K562 (cell line): ENCODE measurements at regions not wholly inside any gene's neighbourhood (a gene's known extent, or its start where the extent isn't known, plus 50 kb on each side); places are given as distances from the start of the nearest gene placed in this dataset.

Source experiments
- CBX1 ChIP-seq: sonication (generic); IDR thresholded peaks from 2 replicates; pipeline ENCODE4 v1.6.1; 2016; ENCODE audit warnings: antibody characterized with exemption, low read depth, mild to moderate bottlenecking
- GATAD2B ChIP-seq: fragments of 450-650 bp; IDR thresholded peaks from 2 replicates; pipeline ENCODE4 v1.6.1; 2017; ENCODE audit warnings: mild to moderate bottlenecking, borderline replicate concordance
- HSF4 ChIP-seq: fragments of 250-450 bp; sonication (Bioruptor Pico); IDR thresholded peaks from 2 replicates; pipeline ENCODE4 v2.1.2; 2022; ENCODE audit warnings: mild to moderate bottlenecking, moderate library complexity, borderline replicate concordance
- NFRKB ChIP-seq: fragments of 450-650 bp; IDR thresholded peaks from 2 replicates; pipeline ENCODE4 v1.6.1; 2016; ENCODE audit warnings: low read depth
- PHTF2 ChIP-seq: fragments of 250-450 bp; sonication (Bioruptor Pico); IDR thresholded peaks from 2 replicates; pipeline ENCODE4 v1.5.0; 2021; ENCODE audit warnings: mild to moderate bottlenecking
- SIN3B ChIP-seq: fragments of 450-650 bp; IDR thresholded peaks from 2 replicates; pipeline ENCODE4 v1.6.1; 2017; ENCODE audit warnings: low read depth, mild to moderate bottlenecking, moderate library complexity
- SUPT5H ChIP-seq: fragments of 450-650 bp; IDR thresholded peaks from 2 replicates; pipeline ENCODE4 v1.6.1; 2016
- TCF3 ChIP-seq: sonication (generic); formaldehyde crosslinking; IDR thresholded peaks from 2 replicates; pipeline ENCODE4 v1.4.0; 2020; ENCODE audit warnings: mild to moderate bottlenecking, missing genetic modification reagents
- TCF7 ChIP-seq: sonication (generic); IDR thresholded peaks from 2 replicates; pipeline ENCODE4 v1.6.1; 2016; ENCODE audit warnings: antibody characterized with exemption, borderline replicate concordance
- ZBTB1 ChIP-seq: sonication (generic); formaldehyde crosslinking; IDR thresholded peaks from 2 replicates; pipeline ENCODE4 v1.8.1; 2023; ENCODE audit warnings: missing genetic modification reagents, low read depth, mild to moderate bottlenecking, borderline replicate concordance
- ZC3H11A ChIP-seq: IDR thresholded peaks from 2 replicates; pipeline ENCODE4 v1.6.1; 2012; ENCODE audit warnings: low read depth, low read length, improper control_type of control experiment
- ZNF239 ChIP-seq: fragments of 250-450 bp; sonication (Bioruptor Pico); IDR thresholded peaks from 2 replicates; pipeline ENCODE4 v1.4.0; 2020; ENCODE audit warnings: mild to moderate bottlenecking
- TF ChIP-seq, protein P1 (sequence below): fragments of 250-450 bp; sonication (Bioruptor Pico); IDR thresholded peaks from 2 replicates; pipeline ENCODE4 v1.4.0; 2020; ENCODE audit warnings: mild to moderate bottlenecking, moderate library complexity, borderline replicate concordance
- TF ChIP-seq, protein P2 (sequence below): sonication (generic); formaldehyde crosslinking; IDR thresholded peaks from 2 replicates; pipeline ENCODE4 v1.8.1; 2023; ENCODE audit warnings: mild to moderate bottlenecking, missing genetic modification reagents
- TF ChIP-seq, protein P3 (sequence below): fragments of 250-450 bp; sonication (Bioruptor Pico); IDR thresholded peaks from 2 replicates; pipeline ENCODE4 v1.4.0; 2020; ENCODE audit warnings: mild to moderate bottlenecking, moderate library complexity
- TF ChIP-seq, protein P4 (sequence below): sonication (generic); formaldehyde crosslinking; IDR thresholded peaks from 2 replicates; pipeline ENCODE4 v1.5.0; 2020; ENCODE audit warnings: missing genetic modification reagents

DNA sequence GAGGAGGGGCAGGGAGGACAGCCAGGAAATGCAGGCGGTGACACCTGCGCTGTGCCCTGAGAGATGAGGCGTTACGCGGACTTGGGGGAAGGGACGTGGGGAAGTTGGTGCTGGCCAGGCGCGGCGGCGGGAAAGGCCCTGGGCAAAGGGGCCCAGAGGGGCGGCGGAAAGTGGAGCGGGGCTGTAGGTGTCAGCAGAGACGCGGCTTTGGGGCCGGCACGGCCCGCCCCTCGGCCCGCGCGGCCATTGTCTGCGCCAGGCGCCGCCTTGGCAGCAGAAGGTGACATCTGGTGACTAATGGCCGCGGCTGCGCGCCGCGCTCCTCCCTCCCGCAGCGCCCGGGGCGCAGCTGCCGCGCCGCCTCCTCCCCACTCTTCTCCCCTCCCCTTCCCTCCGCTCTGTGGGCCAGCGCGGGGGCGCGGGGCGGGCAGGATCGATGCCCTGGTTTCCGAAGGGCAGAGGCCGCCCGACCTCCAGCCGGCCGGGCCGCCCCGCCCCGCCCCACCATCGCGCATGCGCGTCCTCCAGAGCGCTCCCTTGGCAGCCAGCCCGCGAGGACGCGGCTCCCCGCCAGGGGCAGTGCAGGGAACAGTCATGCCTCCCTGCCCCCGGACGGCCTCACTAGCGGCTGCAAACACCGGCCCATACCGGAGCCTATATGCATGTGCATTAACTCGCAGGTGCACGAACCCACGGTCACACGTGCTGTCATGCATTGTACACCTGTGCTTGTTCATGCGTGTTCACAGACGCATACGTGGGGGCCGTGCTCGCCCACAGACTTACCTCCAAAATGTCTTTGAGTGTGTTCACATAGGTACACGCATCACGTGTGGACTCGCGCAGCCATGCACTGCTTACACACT lies 269.6 kb downstream of the RPS24 start (continued):
- TF ChIP-seq TCF7 (0 out of 2 replicates have a peak, but pooled peaks have one; percentile 17), PHTF2 (no peak), SUPT5H (0 out of 2 replicates have a peak, but pooled peaks have one; percentile 54), ZBTB1 (CRISPR knock-in tag) (no peak), SIN3B (no peak; the same call in 1 of the 2 replicates), ZC3H11A (no peak), ZNF239 (CRISPR knock-in tag) (no peak), TCF3 (0 out of 2 replicates have a peak, but pooled peaks have one; percentile 24), HSF4 (CRISPR knock-in tag) (no peak), GATAD2B (peak; percentile 36; the same call in 1 of the 2 replicates), NFRKB (peak; percentile 70; the same call in 1 of the 2 replicates), CBX1 (no peak)
- TF ChIP-seq, protein P1, sequence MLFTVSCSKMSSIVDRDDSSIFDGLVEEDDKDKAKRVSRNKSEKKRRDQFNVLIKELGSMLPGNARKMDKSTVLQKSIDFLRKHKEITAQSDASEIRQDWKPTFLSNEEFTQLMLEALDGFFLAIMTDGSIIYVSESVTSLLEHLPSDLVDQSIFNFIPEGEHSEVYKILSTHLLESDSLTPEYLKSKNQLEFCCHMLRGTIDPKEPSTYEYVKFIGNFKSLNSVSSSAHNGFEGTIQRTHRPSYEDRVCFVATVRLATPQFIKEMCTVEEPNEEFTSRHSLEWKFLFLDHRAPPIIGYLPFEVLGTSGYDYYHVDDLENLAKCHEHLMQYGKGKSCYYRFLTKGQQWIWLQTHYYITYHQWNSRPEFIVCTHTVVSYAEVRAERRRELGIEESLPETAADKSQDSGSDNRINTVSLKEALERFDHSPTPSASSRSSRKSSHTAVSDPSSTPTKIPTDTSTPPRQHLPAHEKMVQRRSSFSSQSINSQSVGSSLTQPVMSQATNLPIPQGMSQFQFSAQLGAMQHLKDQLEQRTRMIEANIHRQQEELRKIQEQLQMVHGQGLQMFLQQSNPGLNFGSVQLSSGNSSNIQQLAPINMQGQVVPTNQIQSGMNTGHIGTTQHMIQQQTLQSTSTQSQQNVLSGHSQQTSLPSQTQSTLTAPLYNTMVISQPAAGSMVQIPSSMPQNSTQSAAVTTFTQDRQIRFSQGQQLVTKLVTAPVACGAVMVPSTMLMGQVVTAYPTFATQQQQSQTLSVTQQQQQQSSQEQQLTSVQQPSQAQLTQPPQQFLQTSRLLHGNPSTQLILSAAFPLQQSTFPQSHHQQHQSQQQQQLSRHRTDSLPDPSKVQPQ (CRISPR knock-in tag), result no peak
- TF ChIP-seq, protein P2, sequence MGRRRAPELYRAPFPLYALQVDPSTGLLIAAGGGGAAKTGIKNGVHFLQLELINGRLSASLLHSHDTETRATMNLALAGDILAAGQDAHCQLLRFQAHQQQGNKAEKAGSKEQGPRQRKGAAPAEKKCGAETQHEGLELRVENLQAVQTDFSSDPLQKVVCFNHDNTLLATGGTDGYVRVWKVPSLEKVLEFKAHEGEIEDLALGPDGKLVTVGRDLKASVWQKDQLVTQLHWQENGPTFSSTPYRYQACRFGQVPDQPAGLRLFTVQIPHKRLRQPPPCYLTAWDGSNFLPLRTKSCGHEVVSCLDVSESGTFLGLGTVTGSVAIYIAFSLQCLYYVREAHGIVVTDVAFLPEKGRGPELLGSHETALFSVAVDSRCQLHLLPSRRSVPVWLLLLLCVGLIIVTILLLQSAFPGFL (CRISPR knock-in tag), result no peak
- TF ChIP-seq, protein P3, sequence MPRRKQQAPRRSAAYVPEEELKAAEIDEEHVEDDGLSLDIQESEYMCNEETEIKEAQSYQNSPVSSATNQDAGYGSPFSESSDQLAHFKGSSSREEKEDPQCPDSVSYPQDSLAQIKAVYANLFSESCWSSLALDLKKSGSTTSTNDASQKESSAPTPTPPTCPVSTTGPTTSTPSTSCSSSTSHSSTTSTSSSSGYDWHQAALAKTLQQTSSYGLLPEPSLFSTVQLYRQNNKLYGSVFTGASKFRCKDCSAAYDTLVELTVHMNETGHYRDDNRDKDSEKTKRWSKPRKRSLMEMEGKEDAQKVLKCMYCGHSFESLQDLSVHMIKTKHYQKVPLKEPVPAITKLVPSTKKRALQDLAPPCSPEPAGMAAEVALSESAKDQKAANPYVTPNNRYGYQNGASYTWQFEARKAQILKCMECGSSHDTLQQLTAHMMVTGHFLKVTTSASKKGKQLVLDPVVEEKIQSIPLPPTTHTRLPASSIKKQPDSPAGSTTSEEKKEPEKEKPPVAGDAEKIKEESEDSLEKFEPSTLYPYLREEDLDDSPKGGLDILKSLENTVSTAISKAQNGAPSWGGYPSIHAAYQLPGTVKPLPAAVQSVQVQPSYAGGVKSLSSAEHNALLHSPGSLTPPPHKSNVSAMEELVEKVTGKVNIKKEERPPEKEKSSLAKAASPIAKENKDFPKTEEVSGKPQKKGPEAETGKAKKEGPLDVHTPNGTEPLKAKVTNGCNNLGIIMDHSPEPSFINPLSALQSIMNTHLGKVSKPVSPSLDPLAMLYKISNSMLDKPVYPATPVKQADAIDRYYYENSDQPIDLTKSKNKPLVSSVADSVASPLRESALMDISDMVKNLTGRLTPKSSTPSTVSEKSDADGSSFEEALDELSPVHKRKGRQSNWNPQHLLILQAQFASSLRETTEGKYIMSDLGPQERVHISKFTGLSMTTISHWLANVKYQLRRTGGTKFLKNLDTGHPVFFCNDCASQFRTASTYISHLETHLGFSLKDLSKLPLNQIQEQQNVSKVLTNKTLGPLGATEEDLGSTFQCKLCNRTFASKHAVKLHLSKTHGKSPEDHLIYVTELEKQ (CRISPR knock-in tag), result no peak
- TF ChIP-seq, protein P4, sequence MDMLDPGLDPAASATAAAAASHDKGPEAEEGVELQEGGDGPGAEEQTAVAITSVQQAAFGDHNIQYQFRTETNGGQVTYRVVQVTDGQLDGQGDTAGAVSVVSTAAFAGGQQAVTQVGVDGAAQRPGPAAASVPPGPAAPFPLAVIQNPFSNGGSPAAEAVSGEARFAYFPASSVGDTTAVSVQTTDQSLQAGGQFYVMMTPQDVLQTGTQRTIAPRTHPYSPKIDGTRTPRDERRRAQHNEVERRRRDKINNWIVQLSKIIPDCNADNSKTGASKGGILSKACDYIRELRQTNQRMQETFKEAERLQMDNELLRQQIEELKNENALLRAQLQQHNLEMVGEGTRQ (CRISPR knock-in tag), result no peak; the same call in 1 of the 2 replicates
